SK-N-SH (cell line): ENCODE measurements at regions not wholly inside any gene's neighbourhood (a gene's known extent, or its start where the extent isn't known, plus 50 kb on each side); places are given as distances from the start of the nearest gene placed in this dataset.

Experiments
- EP300 ChIP-seq, 2 experiments: IDR thresholded peaks; 2 replicates each; pipeline versions ENCODE4 v1.4.0 to v1.6.1; 2012; ENCODE audit warnings: borderline replicate concordance in 1 of 2, low read depth in 1 of 2, low read length in 1 of 2
- SIN3A ChIP-seq: IDR thresholded peaks from 2 replicates; pipeline ENCODE4 v1.6.1; 2012; ENCODE audit warnings: low read depth, mild to moderate bottlenecking, low read length, moderate library complexity, borderline replicate concordance
- TAF1 ChIP-seq: IDR thresholded peaks from 2 replicates; pipeline ENCODE4 v1.6.1; 2012; ENCODE audit warnings: low read depth, mild to moderate bottlenecking, low read length, moderate library complexity, borderline replicate concordance
- TEAD4 ChIP-seq: IDR thresholded peaks from 2 replicates; pipeline ENCODE4 v1.4.0; 2012; ENCODE audit warnings: mild to moderate bottlenecking, borderline replicate concordance; ENCODE audit not compliant: insufficient read depth
- TF ChIP-seq, protein P1 (sequence below): fragments of 200-600 bp; sonication (generic); IDR thresholded peaks from 2 replicates; pipeline ENCODE4 v1.6.1; 2017; ENCODE audit warnings: antibody characterized with exemption, mild to moderate bottlenecking, moderate library complexity
- TF ChIP-seq, protein P2 (sequence below): fragments of 150-350 bp; IDR thresholded peaks from 2 replicates; pipeline ENCODE4 v1.6.1; 2017; ENCODE audit warnings: antibody characterized with exemption, low read length, low read depth, borderline replicate concordance
- TF ChIP-seq, protein P3 (sequence below): IDR thresholded peaks from 2 replicates; pipeline ENCODE4 v1.4.0; 2012; ENCODE audit warnings: low read depth

DNA sequence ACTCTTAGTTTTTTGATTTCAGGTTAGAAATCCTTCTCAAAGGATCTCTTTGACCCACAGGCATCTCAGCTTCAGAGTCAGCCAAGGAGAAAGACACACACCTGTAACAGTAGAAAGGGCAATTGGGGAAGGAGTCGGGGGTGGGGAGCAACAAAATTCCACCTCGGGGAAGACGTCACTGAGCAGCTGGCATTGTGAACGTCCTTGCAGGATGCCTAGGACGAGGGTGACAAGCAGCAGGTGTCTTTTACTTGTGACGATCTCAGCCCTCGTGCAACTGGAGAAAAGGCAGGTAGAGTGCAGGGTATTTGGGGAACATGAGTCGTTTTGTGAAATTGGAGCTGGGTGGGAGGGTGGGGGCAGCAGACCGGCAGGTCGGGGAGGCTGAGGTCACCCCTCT lies 627.0 kb downstream of the ACTR3B start:
- TF ChIP-seq TAF1 = no peak
- TF ChIP-seq, protein P1, sequence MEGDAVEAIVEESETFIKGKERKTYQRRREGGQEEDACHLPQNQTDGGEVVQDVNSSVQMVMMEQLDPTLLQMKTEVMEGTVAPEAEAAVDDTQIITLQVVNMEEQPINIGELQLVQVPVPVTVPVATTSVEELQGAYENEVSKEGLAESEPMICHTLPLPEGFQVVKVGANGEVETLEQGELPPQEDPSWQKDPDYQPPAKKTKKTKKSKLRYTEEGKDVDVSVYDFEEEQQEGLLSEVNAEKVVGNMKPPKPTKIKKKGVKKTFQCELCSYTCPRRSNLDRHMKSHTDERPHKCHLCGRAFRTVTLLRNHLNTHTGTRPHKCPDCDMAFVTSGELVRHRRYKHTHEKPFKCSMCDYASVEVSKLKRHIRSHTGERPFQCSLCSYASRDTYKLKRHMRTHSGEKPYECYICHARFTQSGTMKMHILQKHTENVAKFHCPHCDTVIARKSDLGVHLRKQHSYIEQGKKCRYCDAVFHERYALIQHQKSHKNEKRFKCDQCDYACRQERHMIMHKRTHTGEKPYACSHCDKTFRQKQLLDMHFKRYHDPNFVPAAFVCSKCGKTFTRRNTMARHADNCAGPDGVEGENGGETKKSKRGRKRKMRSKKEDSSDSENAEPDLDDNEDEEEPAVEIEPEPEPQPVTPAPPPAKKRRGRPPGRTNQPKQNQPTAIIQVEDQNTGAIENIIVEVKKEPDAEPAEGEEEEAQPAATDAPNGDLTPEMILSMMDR = no peak
- TF ChIP-seq, protein P2, sequence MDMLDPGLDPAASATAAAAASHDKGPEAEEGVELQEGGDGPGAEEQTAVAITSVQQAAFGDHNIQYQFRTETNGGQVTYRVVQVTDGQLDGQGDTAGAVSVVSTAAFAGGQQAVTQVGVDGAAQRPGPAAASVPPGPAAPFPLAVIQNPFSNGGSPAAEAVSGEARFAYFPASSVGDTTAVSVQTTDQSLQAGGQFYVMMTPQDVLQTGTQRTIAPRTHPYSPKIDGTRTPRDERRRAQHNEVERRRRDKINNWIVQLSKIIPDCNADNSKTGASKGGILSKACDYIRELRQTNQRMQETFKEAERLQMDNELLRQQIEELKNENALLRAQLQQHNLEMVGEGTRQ = no peak
- no peak for TF ChIP-seq SIN3A
- TF ChIP-seq TEAD4 = no peak
- TF ChIP-seq, protein P3, sequence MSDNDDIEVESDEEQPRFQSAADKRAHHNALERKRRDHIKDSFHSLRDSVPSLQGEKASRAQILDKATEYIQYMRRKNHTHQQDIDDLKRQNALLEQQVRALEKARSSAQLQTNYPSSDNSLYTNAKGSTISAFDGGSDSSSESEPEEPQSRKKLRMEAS = no peak
- no peak for TF ChIP-seq EP300 (IDR thresholded peaks at IDR 0.05; ENCODE audit: borderline replicate concordance in 1 of 2, low read depth in 1 of 2, low read length in 1 of 2)
